Liver (tissue), 7 donors: ENCODE measurements at regions not wholly inside any gene's neighbourhood (a gene's known extent, or its start where the extent isn't known, plus 50 kb on each side); places are given as distances from the start of the nearest gene placed in this dataset.

Experiments used
- DNase-seq: peaks from one replicate; pipeline ENCODE4 v3.0.0-alpha.2; 2017; ENCODE audit warnings: low spot score
- H3K27ac ChIP-seq, 2 donors: one replicate each; pipeline ENCODE4 v1.7.0; 2013; ENCODE audit warnings: inconsistent platforms in 2 of 2, low read length in 2 of 2, control low read depth in 1 of 2, low read depth in 1 of 2, mild to moderate bottlenecking in 1 of 2
- H3K27me3 ChIP-seq, 4 donors: one replicate each; pipeline versions ENCODE4 v1.6.1 to v1.7.0; 2013; ENCODE audit warnings: low read length in 3 of 4, inconsistent platforms in 1 of 4, mild to moderate bottlenecking in 1 of 4, moderate library complexity in 1 of 4; ENCODE audit not compliant: control insufficient read depth in 4 of 4, insufficient read depth in 4 of 4
- H3K36me3 ChIP-seq, 4 donors: one replicate each; pipeline versions ENCODE4 v1.6.1 to v1.7.0; 2013; ENCODE audit warnings: low read length in 3 of 4, mild to moderate bottlenecking in 3 of 4, low read depth in 1 of 4, moderate library complexity in 1 of 4; ENCODE audit not compliant: control insufficient read depth in 4 of 4, insufficient read depth in 3 of 4
- H3K4me1 ChIP-seq, 4 donors: one replicate each; pipeline versions ENCODE4 v1.6.1 to v1.7.0; 2013; ENCODE audit warnings: low read length in 3 of 4, mild to moderate bottlenecking in 3 of 4, moderate library complexity in 1 of 4; ENCODE audit not compliant: control insufficient read depth in 4 of 4, insufficient read depth in 4 of 4
- H3K4me3 ChIP-seq, 3 donors: one replicate each; pipeline versions ENCODE4 v1.6.1 to v1.7.0; 2013; ENCODE audit warnings: low read length in 3 of 3, control low read depth in 1 of 3, low read depth in 1 of 3, mild to moderate bottlenecking in 1 of 3
- H3K9ac ChIP-seq, 2 donors: one replicate each; pipeline ENCODE4 v1.7.0; 2013; ENCODE audit warnings: low read length in 2 of 2, mild to moderate bottlenecking in 2 of 2, moderate library complexity in 2 of 2, control low read depth in 1 of 2, low read depth in 1 of 2
- H3K9me3 ChIP-seq, 4 donors: one replicate each; pipeline versions ENCODE4 v1.6.1 to v1.7.0; 2013; ENCODE audit warnings: low read length in 3 of 4; ENCODE audit not compliant: control insufficient read depth in 4 of 4
- ATF3 ChIP-seq: IDR thresholded peaks from 2 replicates; pipeline ENCODE4 v1.6.1; 2016; ENCODE audit warnings: antibody characterized with exemption
- CTCF ChIP-seq: fragments of 150-350 bp; IDR thresholded peaks from 2 replicates; pipeline ENCODE4 v1.5.1; 2017; ENCODE audit warnings: improper control_type of control experiment, low read depth, low read length; ENCODE audit not compliant: missing input control
- EGR1 ChIP-seq, 2 donors: IDR thresholded peaks; 2 replicates each; pipeline ENCODE4 v1.6.1; 2016 to 2018; ENCODE audit warnings: antibody characterized with exemption in 2 of 2, low read depth in 2 of 2
- FOXA1 ChIP-seq: IDR thresholded peaks from 2 replicates; pipeline ENCODE4 v1.6.1; 2016; ENCODE audit warnings: antibody characterized with exemption
- FOXA2 ChIP-seq: IDR thresholded peaks from 2 replicates; pipeline ENCODE4 v1.6.1; 2016; ENCODE audit warnings: antibody characterized with exemption
- GABPA ChIP-seq, 2 donors: IDR thresholded peaks in 1 of 2; conservative IDR thresholded peaks in 1 of 2; 2 replicates each; pipeline ENCODE4 v1.6.1; 2016; ENCODE audit warnings: antibody characterized with exemption in 2 of 2, mild to moderate bottlenecking in 1 of 2, moderate library complexity in 1 of 2
- HNF4A ChIP-seq, 2 donors: conservative IDR thresholded peaks; 2 replicates each; pipeline ENCODE4 v1.6.1; 2016; ENCODE audit warnings: antibody characterized with exemption in 2 of 2, mild to moderate bottlenecking in 2 of 2
- HNF4G ChIP-seq: IDR thresholded peaks from 2 replicates; pipeline ENCODE4 v1.6.1; 2016; ENCODE audit warnings: antibody characterized with exemption
- JUND ChIP-seq, 2 donors: IDR thresholded peaks; 2 replicates each; pipeline ENCODE4 v1.6.1; 2016; ENCODE audit warnings: antibody characterized with exemption in 2 of 2
- MAX ChIP-seq: IDR thresholded peaks from 2 replicates; pipeline ENCODE4 v1.6.1; 2016; ENCODE audit warnings: antibody characterized with exemption
- NR2F2 ChIP-seq: IDR thresholded peaks from 2 replicates; pipeline ENCODE4 v1.6.1; 2016; ENCODE audit warnings: antibody characterized with exemption
- RAD21 ChIP-seq, 2 donors: IDR thresholded peaks; 2 replicates each; pipeline ENCODE4 v1.6.1; 2016; ENCODE audit warnings: antibody characterized with exemption in 2 of 2, mild to moderate bottlenecking in 2 of 2
- REST ChIP-seq: IDR thresholded peaks from 2 replicates; pipeline ENCODE4 v1.6.1; 2016; ENCODE audit warnings: antibody characterized with exemption, mild to moderate bottlenecking
- RXRA ChIP-seq, 2 donors: IDR thresholded peaks; 2 replicates each; pipeline ENCODE4 v1.6.1; 2017 to 2018; ENCODE audit warnings: antibody characterized with exemption in 2 of 2, mild to moderate bottlenecking in 1 of 2
- SP1 ChIP-seq: IDR thresholded peaks from 2 replicates; pipeline ENCODE4 v1.6.1; 2018; ENCODE audit warnings: antibody characterized with exemption, mild to moderate bottlenecking
- TAF1 ChIP-seq: conservative IDR thresholded peaks from 2 replicates; pipeline ENCODE4 v1.6.1; 2016; ENCODE audit warnings: antibody characterized with exemption, mild to moderate bottlenecking
- YY1 ChIP-seq: IDR thresholded peaks from 2 replicates; pipeline ENCODE4 v1.6.1; 2016; ENCODE audit warnings: antibody characterized with exemption, mild to moderate bottlenecking
- ZBTB33 ChIP-seq: IDR thresholded peaks from 2 replicates; pipeline ENCODE4 v1.6.1; 2016; ENCODE audit warnings: antibody characterized with exemption
- donor health status: healthy.
- donor health status: healthy.
- donor health status: healthy.
- donor health status: healthy.

GRCh38 chr14:27836386-27836785 is 930.2 kb upstream of the FOXG1 start:
- Histone ChIP-seq H3K36me3 (no peaks in the 10 kb centered on the region), H3K27ac (no peak overlapping the region), H3K4me1 (no peaks in the 10 kb centered on the region), H3K9me3 (no peaks in the 10 kb centered on the region), H3K9ac (no peak overlapping the region), H3K4me3 (no peak overlapping the region), H3K27me3 (no peaks in the 10 kb centered on the region)
- DNase-seq, result no peak
- TF ChIP-seq MAX, result no peak
- TF ChIP-seq JUND (IDR thresholded peaks at IDR 0.05), result no peak
- TF ChIP-seq RAD21 (IDR thresholded peaks at IDR 0.05), result no peak
- no peak for TF ChIP-seq HNF4A (conservative IDR thresholded peaks at IDR 0.05)
- TF ChIP-seq HNF4G, result no peak
- no peak for TF ChIP-seq YY1
- TF ChIP-seq CTCF, result no peak
- no peak for TF ChIP-seq ZBTB33
- no peak for TF ChIP-seq FOXA2
- TF ChIP-seq NR2F2, result no peak
- no peak for TF ChIP-seq GABPA (IDR thresholded peaks at IDR 0.05 in 1 of 2, conservative IDR thresholded peaks at IDR 0.05 in 1 of 2)
- no peak for TF ChIP-seq REST
- no peak for TF ChIP-seq ATF3
- TF ChIP-seq TAF1, result no peak
- TF ChIP-seq FOXA1, result no peak
- TF ChIP-seq RXRA (IDR thresholded peaks at IDR 0.05), result no peak
- TF ChIP-seq SP1, result no peak
- TF ChIP-seq EGR1 (IDR thresholded peaks at IDR 0.05; ENCODE audit: low read depth in 2 of 2), result no peak
